Mucosa of gallbladder (tissue), 1 donor: ENCODE measurements at regions not wholly inside any gene's neighbourhood (a gene's known extent, or its start where the extent isn't known, plus 50 kb on each side); places are given as distances from the start of the nearest gene placed in this dataset.

Experiments
- DNase-seq: peaks from one replicate; pipeline ENCODE4 v3.0.0-alpha.2; 2020; ENCODE audit warnings: low spot score
- donor health status: DM: no; HTN: no; CAD: no.

GRCh38 chr2:12110481-12110880, 364.0 kb downstream of the LPIN1 start:
- no peak for DNase-seq

GRCh38 chr2:12113412-12113811, 367.0 kb downstream of the LPIN1 start:
- DNase-seq: no peak

DNA sequence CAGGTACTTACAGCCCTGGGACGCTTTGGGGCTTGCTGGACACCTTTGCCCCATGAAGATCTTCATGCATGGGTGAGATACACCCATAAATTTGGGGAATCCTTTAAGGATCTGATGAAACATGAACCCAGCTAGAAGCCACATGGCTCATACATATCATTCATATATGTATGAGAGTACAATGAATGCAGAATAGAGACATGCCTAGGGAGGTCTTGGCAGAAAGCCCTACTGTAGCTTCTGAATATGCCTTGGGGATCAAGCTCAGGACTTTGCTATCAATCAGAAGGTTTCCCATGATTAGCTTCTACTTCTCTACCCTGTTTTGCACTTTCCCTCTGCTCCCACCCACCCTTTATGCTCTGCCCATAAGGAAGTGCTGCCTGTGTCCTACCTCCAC, 368.4 kb downstream of the LPIN1 start:
- DNase-seq: no peak

DNA sequence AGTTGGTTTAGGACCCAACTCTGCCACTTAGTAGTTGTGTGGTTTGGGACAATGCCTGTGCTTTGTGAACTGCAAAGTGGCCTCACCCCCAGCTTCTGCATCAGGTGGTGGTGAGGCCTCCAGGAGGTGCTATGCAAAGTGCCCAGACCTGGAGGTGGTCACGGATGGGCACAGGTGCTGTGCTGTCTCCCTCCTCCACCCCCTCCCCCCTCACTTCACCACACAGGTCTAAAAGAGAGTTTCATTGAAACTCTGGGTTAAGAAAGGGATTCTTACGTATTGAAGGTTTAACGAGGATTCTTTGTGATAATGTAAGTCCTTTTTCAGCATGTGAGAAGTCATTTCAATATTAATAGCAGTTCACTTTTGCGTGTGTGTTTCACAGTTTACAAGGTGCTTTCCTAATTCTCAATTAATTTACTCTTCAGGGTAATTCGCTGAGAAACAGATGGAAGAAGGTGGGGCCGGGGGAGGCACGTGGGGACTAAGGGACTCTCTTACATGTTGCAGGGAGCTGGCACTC, 369.9 kb downstream of the LPIN1 start:
- no peak for DNase-seq

GRCh38 chr2:12119841-12120240, 373.4 kb downstream of the LPIN1 start:
- no peak for DNase-seq

GRCh38 chr2:12120281-12121150, 374.1 kb downstream of the LPIN1 start:
- no peak for DNase-seq

DNA sequence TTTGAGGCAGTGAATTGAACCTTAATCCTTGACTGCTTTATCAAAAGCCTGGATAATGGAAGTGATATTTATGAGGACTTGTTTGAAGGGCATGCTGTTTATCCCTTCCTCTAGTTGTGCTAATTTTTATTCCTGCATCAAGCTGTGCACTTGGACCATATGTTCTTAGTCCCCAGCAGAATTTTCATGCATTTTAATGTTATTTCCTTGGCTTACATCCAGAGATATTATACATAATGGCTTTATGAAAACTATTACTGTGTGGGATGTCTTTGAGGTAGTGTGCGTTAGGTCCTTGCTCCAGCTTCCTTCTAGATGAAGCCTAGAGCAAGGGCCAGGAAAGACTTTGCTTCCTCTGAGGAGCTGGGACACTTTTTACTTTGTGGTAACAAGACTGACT, 378.4 kb downstream of the LPIN1 start:
- DNase-seq: no peak

DNA sequence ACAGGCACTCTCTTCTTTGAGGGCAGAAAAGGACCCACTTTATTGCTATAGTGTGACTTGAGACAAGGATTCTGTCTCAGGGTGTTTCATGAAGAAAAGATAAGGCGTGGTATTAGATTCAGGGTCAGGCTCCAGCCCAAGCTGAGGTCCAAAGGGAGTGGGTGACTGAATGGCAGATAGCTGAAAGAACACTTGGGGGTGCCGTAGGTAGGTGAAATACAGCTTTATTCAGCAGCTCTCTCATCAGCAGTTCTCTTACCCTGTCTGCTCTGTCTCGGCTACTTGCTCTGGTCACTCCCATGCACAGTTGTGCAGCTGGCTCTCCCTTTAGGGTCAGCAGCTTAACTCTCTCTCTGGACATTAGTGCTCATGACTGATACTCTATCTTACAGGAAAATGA, 379.9 kb downstream of the LPIN1 start:
- DNase-seq: no peak

- DNase-seq: no peak
Observed at GRCh38 chr2:12127638-12128037, 381.2 kb downstream of the LPIN1 start.

- DNase-seq: no peak
Observed at GRCh38 chr2:12131975-12132374, 385.5 kb downstream of the LPIN1 start.

DNA sequence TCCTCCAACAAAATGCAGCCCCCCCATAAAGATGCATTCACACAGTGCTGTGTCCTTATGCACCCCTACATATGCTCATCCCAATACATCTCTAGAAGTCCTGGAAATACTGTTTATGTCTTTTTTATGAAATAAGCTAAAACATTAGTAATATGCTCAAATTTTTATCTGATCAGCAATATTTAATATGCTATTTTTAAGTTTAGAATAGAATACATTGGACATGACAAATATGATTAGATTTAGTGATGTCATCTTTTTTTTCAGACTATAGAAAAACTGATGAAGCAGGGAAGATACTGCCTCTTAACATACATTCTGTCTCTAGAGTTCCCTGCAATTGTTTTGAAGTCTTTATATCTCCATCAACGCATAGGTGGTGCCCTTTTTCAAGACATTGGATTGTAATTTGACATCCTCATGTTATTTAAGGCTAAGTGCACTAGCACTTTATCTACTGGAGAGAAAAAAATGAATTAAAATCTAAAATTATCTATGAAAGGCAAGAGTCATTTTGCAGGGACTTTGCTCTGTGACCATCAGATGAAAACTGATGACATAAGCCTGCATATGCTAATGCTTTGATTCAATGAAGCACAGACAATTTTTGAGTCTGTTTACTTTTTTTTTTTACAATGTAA, 395.3 kb downstream of the LPIN1 start:
- DNase-seq: no peak

DNA sequence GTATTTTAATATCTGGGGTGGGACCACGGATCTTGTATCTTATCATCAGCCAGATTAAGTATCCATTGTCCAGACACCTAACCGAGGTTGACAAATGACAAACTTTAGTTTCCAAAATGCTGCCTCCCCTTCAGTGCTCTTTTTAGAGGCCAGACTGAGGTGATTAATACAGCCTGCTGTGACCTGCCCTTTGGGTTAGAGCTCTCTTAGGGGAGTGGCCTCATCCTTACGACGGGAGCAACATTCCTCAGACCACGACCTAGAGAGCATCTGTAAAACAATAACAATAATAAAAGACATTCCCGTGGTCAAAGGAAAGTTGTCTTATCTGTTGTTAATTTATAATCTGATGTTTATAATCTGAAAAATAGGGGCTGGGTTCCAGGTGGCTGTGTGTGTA, 405.3 kb downstream of the LPIN1 start:
- no peak for DNase-seq

DNA sequence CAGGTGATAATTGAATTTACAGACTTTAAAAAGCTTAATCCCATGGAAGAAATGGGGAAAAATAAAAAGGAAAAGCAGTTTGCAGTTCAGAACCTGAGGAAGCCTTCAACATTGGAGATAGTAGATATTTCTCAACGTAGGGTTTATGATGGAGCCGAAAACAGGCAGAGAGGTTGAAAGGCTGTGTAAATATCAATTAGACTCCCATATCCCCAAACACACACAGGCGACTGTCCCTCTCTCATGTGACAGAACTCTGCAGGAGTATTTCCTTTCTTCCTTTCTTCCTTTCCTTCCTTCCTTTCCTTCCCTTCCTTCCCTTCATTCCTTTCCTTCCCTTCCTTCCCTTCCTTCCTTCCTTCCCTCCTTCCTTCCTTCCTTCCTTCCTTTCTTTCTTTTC, 406.5 kb downstream of the LPIN1 start:
- no peak for DNase-seq

GRCh38 chr2:12155303-12156051, 409.0 kb downstream of the LPIN1 start:
- no peak for DNase-seq

- no peak for DNase-seq
Observed at GRCh38 chr2:12156349-12156748, 409.9 kb downstream of the LPIN1 start.

DNA sequence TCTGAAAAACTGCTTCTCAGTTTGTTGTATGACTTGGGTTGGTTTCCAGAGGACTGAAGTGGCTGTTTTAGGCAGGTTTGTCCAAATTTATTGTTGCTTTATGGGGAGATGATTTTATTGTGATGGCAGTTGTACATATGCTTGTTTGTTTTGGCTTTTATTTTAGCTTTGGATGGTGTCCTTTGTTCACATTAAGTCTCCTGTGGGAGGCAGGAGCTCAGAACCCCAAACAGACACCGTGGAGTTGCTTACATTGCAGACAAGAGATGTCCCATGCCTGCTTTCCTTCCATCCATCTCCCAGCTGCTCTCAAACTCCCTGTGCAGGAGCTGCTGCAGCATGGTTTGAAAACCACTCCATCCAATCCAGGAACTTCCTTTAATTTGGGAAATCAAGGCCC, 414.7 kb downstream of the LPIN1 start:
- DNase-seq: no peak

- DNase-seq: no peak
Observed at GRCh38 chr2:12162269-12163247, 416.1 kb downstream of the LPIN1 start.

DNA sequence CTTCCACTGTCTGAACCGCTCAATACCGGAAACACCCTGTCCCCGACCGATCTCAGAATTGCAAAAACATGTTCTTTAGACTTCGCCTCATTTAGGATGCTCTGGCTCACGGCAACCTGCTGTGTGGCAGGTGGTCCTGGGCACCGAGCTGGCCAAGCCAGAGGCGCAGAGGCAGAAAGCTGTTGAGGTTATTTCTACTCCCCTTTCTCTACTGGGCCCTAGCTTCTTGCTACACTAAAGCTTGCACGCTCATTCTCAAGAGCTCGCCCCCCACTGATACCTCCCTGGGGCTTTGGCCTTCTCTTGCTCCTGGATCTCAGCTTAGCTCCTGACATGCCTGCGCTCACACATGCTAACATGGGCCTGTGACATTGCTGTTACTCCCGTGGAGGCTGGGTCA, 417.4 kb downstream of the LPIN1 start:
- no peak for DNase-seq

DNA sequence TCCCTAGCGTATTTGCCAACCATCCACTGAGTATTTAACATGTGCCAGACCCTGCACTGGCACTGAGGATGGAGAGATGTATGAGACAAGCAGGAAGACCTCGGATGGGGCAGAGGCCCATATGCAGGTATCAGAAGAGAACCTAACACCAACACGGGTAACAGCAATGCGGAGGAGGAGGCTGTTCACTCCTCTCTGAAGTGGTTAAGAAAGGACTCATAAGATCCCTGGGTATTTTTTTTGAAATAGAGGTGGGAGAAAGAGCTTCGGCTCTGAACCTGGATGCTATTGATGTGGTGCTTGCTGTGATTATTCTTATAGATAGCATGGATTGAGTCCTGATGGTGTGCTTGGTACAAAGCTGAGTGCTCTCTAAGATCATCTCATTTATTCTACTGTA, 418.3 kb downstream of the LPIN1 start:
- no peak for DNase-seq

GRCh38 chr2:12167525-12168317, 421.3 kb downstream of the LPIN1 start:
- DNase-seq: no peak
